Epithelial cell of proximal tubule (primary cell): ENCODE measurements at regions not wholly inside any gene's neighbourhood (a gene's known extent, or its start where the extent isn't known, plus 50 kb on each side); places are given as distances from the start of the nearest gene placed in this dataset.
A peak's percentile ranks its signal among the peaks of the same experiment; 100 is the strongest.
"Not testable (repeated sequence)": the region's sequence is repeated elsewhere in the genome, so short reads cannot be mapped to it uniquely, and the experiment has no call there.

Experiments used
- DNase-seq: peaks from one replicate; pipeline ENCODE4 v3.0.0-alpha.2; 2011; ENCODE audit warnings: low read depth
- H3K4me3 ChIP-seq: 2 replicates; pipeline ENCODE4 v1.5.1; 2011; ENCODE audit warnings: low read depth, mild to moderate bottlenecking, low read length
- CTCF ChIP-seq: conservative IDR thresholded peaks from 2 replicates; pipeline ENCODE4 v1.5.1; 2012; ENCODE audit warnings: low read depth, mild to moderate bottlenecking, low read length

- TF ChIP-seq CTCF: no peak
- DNase-seq: no peak
- no peak overlapping the region for H3K4me3 ChIP-seq
Measured at GRCh38 chr4:56132835-56133234, 184.1 kb downstream of the CEP135 start.

DNA sequence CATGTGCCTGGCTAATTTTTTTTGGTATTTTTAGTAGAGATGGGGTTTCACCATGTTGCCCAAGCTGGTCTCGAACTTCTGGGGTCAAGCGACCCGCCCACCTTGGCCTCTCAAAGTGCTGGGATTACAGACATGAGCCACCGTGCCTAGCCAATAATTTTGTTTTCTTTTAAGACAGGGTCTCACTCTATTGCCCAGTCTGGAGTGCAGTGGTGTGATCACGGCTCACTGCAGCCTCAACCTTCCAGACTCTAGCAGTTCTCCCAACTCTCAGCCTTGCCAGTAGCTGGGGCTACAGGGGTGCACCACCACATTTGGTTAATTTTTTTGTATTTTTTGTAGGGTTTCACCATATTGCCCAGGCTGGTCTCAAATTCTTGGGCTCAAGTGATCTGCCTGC, 183.4 kb downstream of the CEP135 start:
- not testable (repeated sequence) for H3K4me3 ChIP-seq, DNase-seq

GRCh38 chr4:56130606-56131155, 181.9 kb downstream of the CEP135 start:
- no peak for DNase-seq
- no peak for TF ChIP-seq CTCF
- no peak overlapping the region for H3K4me3 ChIP-seq

DNA sequence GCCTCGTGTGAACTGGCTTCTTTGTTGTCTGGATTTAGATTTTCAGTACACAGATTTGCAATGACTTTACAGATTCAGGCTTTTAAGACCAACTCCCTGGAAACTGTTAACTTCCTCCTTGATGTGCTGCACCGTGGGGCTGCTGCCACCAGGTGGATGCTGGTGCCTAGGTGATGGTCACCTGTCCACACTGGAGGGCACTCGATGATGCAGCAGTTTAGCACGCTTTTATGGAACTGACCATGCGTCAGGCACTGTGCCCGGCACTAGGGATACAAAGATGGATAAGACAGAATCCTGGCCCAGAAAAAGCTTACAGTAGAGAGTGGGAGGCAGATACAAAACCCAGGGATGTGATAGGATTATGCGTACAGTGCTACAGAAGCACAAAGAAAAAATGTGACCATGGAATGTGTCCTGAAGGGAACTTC, 180.7 kb downstream of the CEP135 start:
- DNase-seq: no peak
- H3K4me3 ChIP-seq: no peak overlapping the region
- TF ChIP-seq CTCF: peak; percentile 66

- no peak overlapping the region for H3K4me3 ChIP-seq
- no peak for DNase-seq
- no peak for TF ChIP-seq CTCF
Measured at GRCh38 chr4:56128213-56128612, 179.5 kb downstream of the CEP135 start.

GRCh38 chr4:56127716-56128115, 179.0 kb downstream of the CEP135 start:
- TF ChIP-seq CTCF: no peak
- no peak overlapping the region for H3K4me3 ChIP-seq
- no peak for DNase-seq

- no peak overlapping the region for H3K4me3 ChIP-seq
- no peak for DNase-seq
- TF ChIP-seq CTCF: no peak
Measured at GRCh38 chr4:56123547-56123946, 174.8 kb downstream of the CEP135 start.
